GM12878 (cell line): ENCODE measurements at regions not wholly inside any gene's neighbourhood (a gene's known extent, or its start where the extent isn't known, plus 50 kb on each side); places are given as distances from the start of the nearest gene placed in this dataset.

ENCODE experiments used
- ATAC-seq: fragments of 200-7000 bp; cut with Tn5 transposase; 3 replicates; pipeline ENCODE4 v1.9.1; 2020; ENCODE audit warnings: mild to moderate bottlenecking, moderate library complexity
- BruUV-seq: library from RNA; stranded (reverse); fragments of 400-500 nt; replicated peaks from 2 replicates; lab custom pipeline; 2021; lab: Mats Ljungman, UMichigan
- CTCF ChIA-PET: fragments of 300-600 bp; sonication (Branson Sonifier 250); formaldehyde crosslinking; extraction: SDS; loops from one replicate; lab custom pipeline; 2021; ENCODE audit warnings: inconsistent platforms; lab: Yijun Ruan, JAX
- POLR2A ChIA-PET: fragments of 350-600 bp; formaldehyde crosslinking; extraction: SDS; loops from one replicate; lab custom pipeline; 2021; ENCODE audit warnings: inconsistent platforms; lab: Charles Lee
- RAD21 ChIA-PET: fragments of 300-600 bp; sonication (Branson Sonifier 250); formaldehyde crosslinking; loops from one replicate; lab custom pipeline; 2023; ENCODE audit warnings: antibody characterized with exemption; ENCODE audit not compliant: unreplicated experiment; lab: Charles Lee
- SMC1A ChIA-PET: fragments of 300-600 bp; sonication (Branson Sonifier 250); formaldehyde crosslinking; loops from one replicate; lab custom pipeline; 2023; ENCODE audit not compliant: unreplicated experiment, uncharacterized antibody; lab: Charles Lee
- DNase-seq: peaks from one replicate; pipeline ENCODE4 v3.0.0-alpha.2; 2011; ENCODE audit warnings: low read depth, low spot score
- FAIRE-seq: peaks from 3 replicates; lab custom pipeline; 2011; peaks lifted over from hg19 to GRCh38; lab: Jason Lieb, UNC
- H2AFZ ChIP-seq: 2 replicates; pipeline ENCODE4 v1.6.0; 2011; ENCODE audit warnings: low read depth, low read length, control low read depth; ENCODE audit not compliant: control insufficient read depth
- H3K27ac ChIP-seq: 2 replicates; pipeline ENCODE4 v1.5.1; 2011; ENCODE audit warnings: control low read depth; ENCODE audit not compliant: control insufficient read depth, insufficient read depth
- H3K27me3 ChIP-seq, 2 experiments: replicated peaks in 1 of 2; 2 replicates each; pipeline versions ENCODE4 v1.6.0 to v1.6.1; 2011; ENCODE audit warnings: low read length in 1 of 2; ENCODE audit not compliant: control insufficient read depth in 2 of 2, insufficient read depth in 2 of 2
- H3K36me3 ChIP-seq, 2 experiments: 2 replicates each; pipeline ENCODE4 v1.5.1; 2011; ENCODE audit warnings: low read length in 1 of 2; ENCODE audit not compliant: control insufficient read depth in 2 of 2, insufficient read depth in 2 of 2
- H3K4me1 ChIP-seq: 2 replicates; pipeline ENCODE4 v1.6.1; 2011; ENCODE audit warnings: mild to moderate bottlenecking, low read length, moderate library complexity, mixed read lengths; ENCODE audit not compliant: control insufficient read depth, insufficient read depth
- H3K4me2 ChIP-seq: 2 replicates; pipeline ENCODE4 v1.6.0; 2011; ENCODE audit warnings: control low read depth; ENCODE audit not compliant: control insufficient read depth, insufficient read depth
- H3K4me3 ChIP-seq: fragments of 200-600 bp; sonication (generic); 2 replicates; pipeline ENCODE4 v1.5.1; 2016
- H3K79me2 ChIP-seq: 2 replicates; pipeline ENCODE4 v1.6.0; 2011; ENCODE audit warnings: low read length; ENCODE audit not compliant: control insufficient read depth, insufficient read depth
- H3K9ac ChIP-seq: 2 replicates; pipeline ENCODE4 v1.8.0; 2011; ENCODE audit warnings: low read length, control low read depth, mixed read lengths; ENCODE audit not compliant: control insufficient read depth, insufficient read depth
- H3K9me3 ChIP-seq: replicated peaks from 3 replicates; pipeline ENCODE4 v1.5.1; 2011; ENCODE audit warnings: mild to moderate bottlenecking, low read length; ENCODE audit not compliant: control insufficient read depth, insufficient read depth
- H4K20me1 ChIP-seq: 2 replicates; pipeline ENCODE4 v1.6.0; 2011; ENCODE audit not compliant: control insufficient read depth, insufficient read depth
- ASH2L ChIP-seq: fragments of 300-600, 200-600 bp; sonication (generic); IDR thresholded peaks from 2 replicates; pipeline ENCODE4 v1.6.1; 2017; ENCODE audit warnings: low read depth, mild to moderate bottlenecking, borderline replicate concordance
- BHLHE40 ChIP-seq, 2 experiments: fragments of 450-650 bp in 1 of 2; IDR thresholded peaks; 2 replicates each; pipeline ENCODE4 v1.6.1; 2011 to 2017; ENCODE audit warnings: low read depth in 2 of 2, borderline replicate concordance in 1 of 2, improper control_type of control experiment in 1 of 2, low read length in 1 of 2, mild to moderate bottlenecking in 1 of 2
- BMI1 ChIP-seq: fragments of 450-650 bp; IDR thresholded peaks from 2 replicates; pipeline ENCODE4 v1.6.1; 2016; ENCODE audit warnings: mild to moderate bottlenecking, moderate library complexity, borderline replicate concordance
- JUNB ChIP-seq: IDR thresholded peaks from 2 replicates; pipeline ENCODE4 v1.6.1; 2016; ENCODE audit warnings: antibody characterized with exemption, mild to moderate bottlenecking
- PAX5 ChIP-seq: IDR thresholded peaks from 2 replicates; pipeline ENCODE4 v1.6.1; 2011; ENCODE audit warnings: low read depth, low read length, borderline replicate concordance
- PML ChIP-seq: IDR thresholded peaks from 2 replicates; pipeline ENCODE4 v1.6.1; 2012; ENCODE audit warnings: low read length, inconsistent platforms
- POLR2AphosphoS2 ChIP-seq: IDR thresholded peaks from 2 replicates; pipeline ENCODE4 v1.6.1; 2011; ENCODE audit warnings: low read depth, mild to moderate bottlenecking, low read length, improper control_type of control experiment, moderate library complexity
- RAD51 ChIP-seq: fragments of 450-650 bp; IDR thresholded peaks from 2 replicates; pipeline ENCODE4 v1.6.1; 2016; ENCODE audit warnings: moderate library complexity, mild to moderate bottlenecking, inconsistent platforms
- RBBP5 ChIP-seq: fragments of 200-600 bp; sonication (generic); conservative IDR thresholded peaks from 2 replicates; pipeline ENCODE4 v1.6.1; 2016
- SIX5 ChIP-seq: IDR thresholded peaks from 2 replicates; pipeline ENCODE4 v1.6.1; 2011; ENCODE audit warnings: mild to moderate bottlenecking, low read depth, low read length, moderate library complexity; ENCODE audit not compliant: severe bottlenecking
- SPI1 ChIP-seq: IDR thresholded peaks from 2 replicates; pipeline ENCODE4 v1.6.1; 2011; ENCODE audit warnings: low read depth, mild to moderate bottlenecking, low read length, moderate library complexity, borderline replicate concordance; ENCODE audit not compliant: insufficient read depth
- STAT3 ChIP-seq: IDR thresholded peaks from 2 replicates; pipeline ENCODE4 v1.6.1; 2011; ENCODE audit warnings: low read depth, low read length, improper control_type of control experiment
- SUZ12 ChIP-seq: fragments of 200-600 bp; sonication (generic); IDR thresholded peaks from one replicate; pipeline ENCODE4 v1.6.1; 2018; ENCODE audit warnings: antibody characterized with exemption, mild to moderate bottlenecking; ENCODE audit not compliant: unreplicated experiment
- ZNF274 ChIP-seq: IDR thresholded peaks from one replicate; pipeline ENCODE4 v1.8.0; 2011; ENCODE audit not compliant: insufficient read length, insufficient read depth
- ZNF384 ChIP-seq: IDR thresholded peaks from 2 replicates; pipeline ENCODE4 v1.6.1; 2012; ENCODE audit warnings: low read depth, mild to moderate bottlenecking, low read length, improper control_type of control experiment, borderline replicate concordance
- ZZZ3 ChIP-seq: IDR thresholded peaks from 2 replicates; pipeline ENCODE4 v1.6.1; 2011; ENCODE audit warnings: low read depth; ENCODE audit not compliant: control insufficient read depth, insufficient read length
- WGBS: methylation state at CpG from one replicate; pipeline ENCODE4 v1.1.6; 2016; ENCODE audit warnings: low lambda C conversion rate; ENCODE audit not compliant: insufficient replicate concordance, insufficient coverage; ENCODE audit errors: missing lambda C conversion rate; 5-methylcytosine and 5-hydroxymethylcytosine counted together
- in situ Hi-C: fragments of 300-500 bp; cut with MboI; formaldehyde crosslinking; loops from 9 replicates; pipeline ENCODE4 v1.14.3; 2018; ENCODE audit warnings: mixed read lengths
- intact Hi-C: fragments of 100-400 bp; cut with micrococcal nuclease; formaldehyde crosslinking; loops from one replicate; pipeline ENCODE4 v1.14.2; 2022; ENCODE audit not compliant: unreplicated experiment
- TF ChIP-seq, protein P1 (sequence below): fragments of 450-650 bp; IDR thresholded peaks from 2 replicates; pipeline ENCODE4 v1.6.1; 2017; ENCODE audit warnings: mild to moderate bottlenecking, moderate library complexity
- TF ChIP-seq, protein P2 (sequence below): fragments of 150-350 bp; IDR thresholded peaks from 2 replicates; pipeline ENCODE4 v1.6.1; 2014; ENCODE audit warnings: mild to moderate bottlenecking, low read depth, low read length

DNA sequence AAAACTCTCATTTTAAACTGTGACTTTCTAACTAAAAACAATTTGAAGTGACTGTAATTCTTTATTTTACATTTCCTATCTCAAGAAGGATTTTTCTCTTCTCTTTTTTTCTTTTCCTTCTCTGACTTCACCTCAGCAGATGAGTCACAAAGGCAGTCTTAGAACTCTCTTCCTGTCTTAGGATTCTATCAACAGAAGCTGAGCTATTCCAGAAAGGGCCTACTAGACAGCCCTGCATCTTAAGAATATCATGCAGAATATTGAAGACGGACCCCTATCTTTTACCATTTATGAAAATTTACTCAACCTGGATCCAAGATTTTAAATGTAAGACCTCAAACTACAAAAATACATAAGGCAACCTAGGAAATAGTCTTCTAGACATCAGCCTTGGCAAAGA, 365.7 kb upstream of the SEMA3C start:
- Histone ChIP-seq H3K9me3 (no peaks in the 10 kb centered on the region), H3K79me2 (no peaks in the 10 kb centered on the region), H4K20me1 (no peaks in the 10 kb centered on the region), H3K4me1 (no peaks in the 10 kb centered on the region), H3K27ac (no peak overlapping the region), H3K9ac (no peak overlapping the region), H3K36me3 (no peaks in the 10 kb centered on the region), H2AFZ (no peak overlapping the region), H3K27me3 (no peaks in the 10 kb centered on the region), H3K4me2 (no peak overlapping the region), H3K4me3 (no peak overlapping the region)
- in situ Hi-C loops (no loop called here), intact Hi-C loops (no loop called here)
- no peak for ATAC-seq
- ChIA-PET POLR2A (no interaction called here), RAD21 (no interaction called here), SMC1A (no interaction called here), CTCF (no interaction called here)
- DNase-seq: no peak
- FAIRE-seq: no peak
- TF ChIP-seq SUZ12: no peak
- TF ChIP-seq ZNF384: no peak
- TF ChIP-seq BHLHE40 (IDR thresholded peaks at IDR 0.05; ENCODE audit: borderline replicate concordance in 1 of 2, low read depth in 2 of 2, low read length in 1 of 2): no peak
- TF ChIP-seq SPI1: no peak
- no peak for TF ChIP-seq PAX5
- no peak for TF ChIP-seq BMI1
- TF ChIP-seq POLR2AphosphoS2: no peak
- no peak for TF ChIP-seq STAT3
- TF ChIP-seq ASH2L: no peak
- no peak for TF ChIP-seq PML
- TF ChIP-seq, protein P1, sequence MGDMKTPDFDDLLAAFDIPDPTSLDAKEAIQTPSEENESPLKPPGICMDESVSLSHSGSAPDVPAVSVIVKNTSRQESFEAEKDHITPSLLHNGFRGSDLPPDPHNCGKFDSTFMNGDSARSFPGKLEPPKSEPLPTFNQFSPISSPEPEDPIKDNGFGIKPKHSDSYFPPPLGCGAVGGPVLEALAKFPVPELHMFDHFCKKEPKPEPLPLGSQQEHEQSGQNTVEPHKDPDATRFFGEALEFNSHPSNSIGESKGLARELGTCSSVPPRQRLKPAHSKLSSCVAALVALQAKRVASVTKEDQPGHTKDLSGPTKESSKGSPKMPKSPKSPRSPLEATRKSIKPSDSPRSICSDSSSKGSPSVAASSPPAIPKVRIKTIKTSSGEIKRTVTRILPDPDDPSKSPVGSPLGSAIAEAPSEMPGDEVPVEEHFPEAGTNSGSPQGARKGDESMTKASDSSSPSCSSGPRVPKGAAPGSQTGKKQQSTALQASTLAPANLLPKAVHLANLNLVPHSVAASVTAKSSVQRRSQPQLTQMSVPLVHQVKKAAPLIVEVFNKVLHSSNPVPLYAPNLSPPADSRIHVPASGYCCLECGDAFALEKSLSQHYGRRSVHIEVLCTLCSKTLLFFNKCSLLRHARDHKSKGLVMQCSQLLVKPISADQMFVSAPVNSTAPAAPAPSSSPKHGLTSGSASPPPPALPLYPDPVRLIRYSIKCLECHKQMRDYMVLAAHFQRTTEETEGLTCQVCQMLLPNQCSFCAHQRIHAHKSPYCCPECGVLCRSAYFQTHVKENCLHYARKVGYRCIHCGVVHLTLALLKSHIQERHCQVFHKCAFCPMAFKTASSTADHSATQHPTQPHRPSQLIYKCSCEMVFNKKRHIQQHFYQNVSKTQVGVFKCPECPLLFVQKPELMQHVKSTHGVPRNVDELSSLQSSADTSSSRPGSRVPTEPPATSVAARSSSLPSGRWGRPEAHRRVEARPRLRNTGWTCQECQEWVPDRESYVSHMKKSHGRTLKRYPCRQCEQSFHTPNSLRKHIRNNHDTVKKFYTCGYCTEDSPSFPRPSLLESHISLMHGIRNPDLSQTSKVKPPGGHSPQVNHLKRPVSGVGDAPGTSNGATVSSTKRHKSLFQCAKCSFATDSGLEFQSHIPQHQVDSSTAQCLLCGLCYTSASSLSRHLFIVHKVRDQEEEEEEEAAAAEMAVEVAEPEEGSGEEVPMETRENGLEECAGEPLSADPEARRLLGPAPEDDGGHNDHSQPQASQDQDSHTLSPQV: no peak
- TF ChIP-seq, protein P2, sequence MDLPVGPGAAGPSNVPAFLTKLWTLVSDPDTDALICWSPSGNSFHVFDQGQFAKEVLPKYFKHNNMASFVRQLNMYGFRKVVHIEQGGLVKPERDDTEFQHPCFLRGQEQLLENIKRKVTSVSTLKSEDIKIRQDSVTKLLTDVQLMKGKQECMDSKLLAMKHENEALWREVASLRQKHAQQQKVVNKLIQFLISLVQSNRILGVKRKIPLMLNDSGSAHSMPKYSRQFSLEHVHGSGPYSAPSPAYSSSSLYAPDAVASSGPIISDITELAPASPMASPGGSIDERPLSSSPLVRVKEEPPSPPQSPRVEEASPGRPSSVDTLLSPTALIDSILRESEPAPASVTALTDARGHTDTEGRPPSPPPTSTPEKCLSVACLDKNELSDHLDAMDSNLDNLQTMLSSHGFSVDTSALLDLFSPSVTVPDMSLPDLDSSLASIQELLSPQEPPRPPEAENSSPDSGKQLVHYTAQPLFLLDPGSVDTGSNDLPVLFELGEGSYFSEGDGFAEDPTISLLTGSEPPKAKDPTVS: no peak
- no peak for TF ChIP-seq JUNB
- no peak for TF ChIP-seq ZZZ3
- TF ChIP-seq ZNF274: no peak
- TF ChIP-seq RAD51: no peak
- no peak for TF ChIP-seq RBBP5
- TF ChIP-seq SIX5: no peak
- WGBS: 6% methylated on average over 1 of the region's 1 CpG
- no TSS peak for BruUV-seq
